ENCODE measurements at regions not wholly inside any gene's neighbourhood (a gene's known extent, or its start where the extent isn't known, plus 50 kb on each side); places are given as distances from the start of the nearest gene placed in this dataset.

DNA sequence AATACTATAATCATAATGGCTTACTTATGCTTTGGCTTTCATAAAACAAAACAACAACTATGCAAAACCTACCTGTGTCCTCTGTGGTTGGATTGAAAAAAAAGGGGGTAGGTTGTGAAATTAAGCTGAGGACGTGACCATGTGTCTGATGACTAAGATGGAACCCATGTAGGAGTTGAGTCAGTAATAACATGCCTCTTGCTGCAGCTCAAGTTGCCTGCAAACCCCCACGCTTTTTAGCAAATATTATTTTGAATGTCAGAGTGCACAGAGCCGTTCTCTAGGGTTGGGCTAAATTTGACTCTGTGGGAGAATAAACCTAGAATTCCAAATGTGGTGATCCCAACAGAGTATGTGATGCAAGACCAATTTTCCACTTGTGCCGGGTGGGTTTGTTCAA, 209.3 kb downstream of the KCNRG start:
- no peak for DNase-seq (ENCODE audit: extremely low read depth, low read depth)
- no peak overlapping the region for H3K4me3 ChIP-seq (replicated peaks; ENCODE audit: low read depth, low read length)
- TF ChIP-seq, protein P1, sequence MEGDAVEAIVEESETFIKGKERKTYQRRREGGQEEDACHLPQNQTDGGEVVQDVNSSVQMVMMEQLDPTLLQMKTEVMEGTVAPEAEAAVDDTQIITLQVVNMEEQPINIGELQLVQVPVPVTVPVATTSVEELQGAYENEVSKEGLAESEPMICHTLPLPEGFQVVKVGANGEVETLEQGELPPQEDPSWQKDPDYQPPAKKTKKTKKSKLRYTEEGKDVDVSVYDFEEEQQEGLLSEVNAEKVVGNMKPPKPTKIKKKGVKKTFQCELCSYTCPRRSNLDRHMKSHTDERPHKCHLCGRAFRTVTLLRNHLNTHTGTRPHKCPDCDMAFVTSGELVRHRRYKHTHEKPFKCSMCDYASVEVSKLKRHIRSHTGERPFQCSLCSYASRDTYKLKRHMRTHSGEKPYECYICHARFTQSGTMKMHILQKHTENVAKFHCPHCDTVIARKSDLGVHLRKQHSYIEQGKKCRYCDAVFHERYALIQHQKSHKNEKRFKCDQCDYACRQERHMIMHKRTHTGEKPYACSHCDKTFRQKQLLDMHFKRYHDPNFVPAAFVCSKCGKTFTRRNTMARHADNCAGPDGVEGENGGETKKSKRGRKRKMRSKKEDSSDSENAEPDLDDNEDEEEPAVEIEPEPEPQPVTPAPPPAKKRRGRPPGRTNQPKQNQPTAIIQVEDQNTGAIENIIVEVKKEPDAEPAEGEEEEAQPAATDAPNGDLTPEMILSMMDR (IDR thresholded peaks at IDR 0.05; ENCODE audit: low read depth, low read length, missing control alignments), result no peak

DNA sequence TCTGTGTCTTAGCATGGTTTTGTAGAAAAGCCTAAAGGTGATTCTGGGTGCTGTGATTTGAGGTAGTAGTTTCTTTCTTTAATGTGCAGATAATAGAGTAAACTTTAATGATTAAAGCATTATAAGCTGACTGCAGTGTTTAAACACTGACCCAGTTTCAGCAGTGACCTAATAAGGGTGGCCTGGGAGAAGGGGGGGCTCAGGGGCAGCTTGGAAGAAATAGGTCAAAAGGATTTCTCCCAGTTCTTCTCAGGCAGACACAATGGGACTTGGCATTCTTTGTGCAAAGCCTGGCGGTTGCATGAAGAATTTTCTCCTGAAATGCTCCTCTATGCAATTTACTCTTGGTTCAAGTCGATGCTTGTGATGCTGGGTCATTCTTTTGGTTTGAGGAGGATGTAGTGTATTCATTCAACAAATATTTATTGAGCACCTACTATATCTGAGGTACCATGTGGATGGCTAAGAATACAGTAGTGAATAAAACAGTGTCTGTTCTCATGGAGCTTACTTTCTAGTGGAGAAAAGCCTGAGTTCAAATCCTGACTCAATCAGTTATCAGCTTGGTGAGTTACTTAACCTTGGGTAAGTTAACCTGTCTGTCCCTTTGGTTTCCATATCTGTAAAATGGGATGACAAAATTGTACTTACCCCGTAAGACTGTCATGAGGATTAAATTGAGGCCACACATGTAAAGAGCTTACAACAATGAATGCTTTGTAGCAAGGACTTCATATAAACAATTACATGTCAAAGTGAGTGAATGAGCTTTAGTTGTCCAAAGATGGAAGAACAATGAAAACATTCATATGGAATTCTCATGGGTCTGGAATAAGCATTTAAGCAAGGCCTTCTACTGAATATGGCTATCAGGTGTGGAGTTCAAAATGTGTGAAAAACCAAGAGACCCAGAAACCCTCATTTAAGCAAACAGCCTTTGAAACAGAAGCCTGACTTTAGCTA, 210.2 kb downstream of the KCNRG start:
- TF ChIP-seq, protein P1 (IDR thresholded peaks at IDR 0.05; ENCODE audit: low read depth, low read length, missing control alignments), result no peak
- no peak for DNase-seq (ENCODE audit: extremely low read depth, low read depth)
- no peak overlapping the region for H3K4me3 ChIP-seq (replicated peaks; ENCODE audit: low read depth, low read length)

DNA sequence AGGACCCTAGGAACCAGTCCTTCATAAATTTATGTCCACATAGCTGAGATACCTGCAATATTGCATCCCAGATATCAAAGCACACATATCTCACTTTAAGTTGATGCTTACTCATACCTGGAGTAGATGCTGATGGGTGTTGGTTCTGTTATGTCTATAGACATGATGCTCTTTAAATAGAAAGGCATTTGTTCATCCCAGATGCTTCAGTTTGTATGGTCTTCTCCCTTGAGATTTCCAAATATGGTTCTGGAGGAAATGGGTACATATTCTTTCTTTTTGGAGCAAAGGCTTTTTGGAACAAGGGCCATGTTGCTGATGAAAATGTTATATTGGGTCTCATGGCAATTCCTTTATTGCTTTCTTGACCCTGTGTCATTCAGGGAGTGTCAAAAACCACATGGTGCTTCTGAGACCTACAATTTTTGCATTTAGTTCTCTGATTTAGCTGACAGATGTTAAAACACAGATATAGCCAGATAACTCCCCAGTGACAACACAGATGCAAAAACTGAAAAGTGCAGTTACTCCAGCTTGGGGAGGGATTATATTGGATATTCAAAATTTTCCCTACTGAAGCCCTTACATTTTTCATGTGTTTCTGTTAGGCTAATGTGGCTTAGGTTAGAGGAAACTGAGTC, 211.4 kb downstream of the KCNRG start:
- no peak for DNase-seq (ENCODE audit: extremely low read depth, low read depth)
- TF ChIP-seq, protein P1 (IDR thresholded peaks at IDR 0.05; ENCODE audit: low read depth, low read length, missing control alignments), result no peak
- H3K4me3 ChIP-seq (replicated peaks; ENCODE audit: low read depth, low read length), result no peak overlapping the region

DNA sequence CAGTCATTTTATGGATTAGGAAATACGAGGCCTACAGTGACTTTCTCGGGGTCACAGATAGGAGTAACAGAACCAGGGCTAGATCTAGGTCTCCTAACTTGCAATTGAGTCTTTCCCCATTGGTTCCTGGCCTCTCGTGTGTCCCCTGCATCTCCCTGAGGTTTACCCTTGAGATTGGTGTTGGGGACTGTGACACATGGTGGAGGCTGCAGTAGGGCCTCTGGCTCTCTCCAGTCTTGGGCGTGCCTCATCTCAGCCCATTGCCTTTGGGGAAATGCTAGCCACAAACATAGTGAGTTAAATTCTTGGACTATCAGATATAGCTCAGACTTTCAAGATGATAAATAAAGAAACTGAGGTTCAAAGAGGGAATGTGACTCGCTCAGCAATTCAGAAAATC, 212.1 kb downstream of the KCNRG start:
- TF ChIP-seq, protein P1 (IDR thresholded peaks at IDR 0.05; ENCODE audit: low read depth, low read length, missing control alignments), result no peak
- no peak overlapping the region for H3K4me3 ChIP-seq (replicated peaks; ENCODE audit: low read depth, low read length)
- no peak for DNase-seq (ENCODE audit: extremely low read depth, low read depth)

DNA sequence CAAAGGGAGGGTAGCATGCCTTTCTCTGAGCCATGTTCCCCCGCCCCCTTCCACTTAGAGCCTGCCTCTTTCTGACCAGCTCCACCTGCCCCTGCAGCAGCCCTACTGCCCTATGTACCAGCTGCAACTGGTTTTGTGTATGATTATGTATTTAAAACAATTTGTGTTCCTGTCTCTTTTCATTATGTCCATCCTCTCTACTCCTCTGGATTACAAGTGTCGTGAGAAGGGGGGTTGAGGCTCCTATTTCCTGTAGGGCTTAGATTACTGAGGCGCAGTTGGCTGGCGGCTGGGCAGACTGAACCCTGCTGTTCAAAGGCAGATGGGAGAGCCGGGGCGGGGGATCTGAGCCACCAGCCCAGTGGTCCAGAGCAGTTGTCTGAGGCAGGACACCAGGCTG, 213.3 kb downstream of the KCNRG start:
- DNase-seq (ENCODE audit: extremely low read depth, low read depth), result no peak
- TF ChIP-seq, protein P1 (IDR thresholded peaks at IDR 0.05; ENCODE audit: low read depth, low read length, missing control alignments), result no peak
- no peak overlapping the region for H3K4me3 ChIP-seq (replicated peaks; ENCODE audit: low read depth, low read length)

DNA sequence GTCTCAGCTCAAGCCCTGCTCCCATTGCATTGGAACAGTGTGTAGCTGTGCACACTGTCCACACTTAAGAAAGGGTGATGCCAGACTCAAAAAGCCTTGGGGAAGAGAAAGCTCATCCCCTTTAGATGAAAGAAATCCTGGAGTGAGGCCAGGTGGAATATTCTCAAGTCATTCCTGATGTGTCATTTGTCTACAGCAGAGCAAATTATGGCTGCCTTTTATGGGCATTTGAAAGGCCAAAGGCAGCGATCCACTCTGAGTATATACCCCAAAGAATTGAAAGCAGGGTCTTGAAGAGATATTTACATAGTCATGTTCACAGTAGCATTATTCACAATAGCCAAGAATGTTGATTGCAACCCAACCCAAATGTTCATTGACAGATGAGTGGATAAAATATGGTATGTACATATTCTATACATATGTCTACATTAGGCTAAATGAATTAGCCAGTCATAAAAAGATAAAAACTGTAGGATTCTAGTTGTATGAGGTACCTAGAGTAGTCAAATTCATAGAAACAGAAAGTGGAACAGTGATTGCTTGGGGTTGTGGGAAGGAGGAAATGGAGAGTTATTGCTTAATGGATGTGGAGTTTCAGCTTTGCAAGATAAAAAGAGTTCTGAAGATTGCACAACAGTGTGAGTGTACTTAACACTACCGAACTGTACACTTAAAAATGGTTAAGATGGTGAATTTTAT, 214.9 kb downstream of the KCNRG start:
- TF ChIP-seq, protein P1 (IDR thresholded peaks at IDR 0.05; ENCODE audit: low read depth, low read length, missing control alignments), result no peak
- H3K4me3 ChIP-seq (replicated peaks; ENCODE audit: low read depth, low read length), result no peak overlapping the region
- no peak for DNase-seq (ENCODE audit: extremely low read depth, low read depth)
